ENCODE measurements at regions not wholly inside any gene's neighbourhood (a gene's known extent, or its start where the extent isn't known, plus 50 kb on each side); places are given as distances from the start of the nearest gene placed in this dataset.
"Not testable (repeated sequence)": the region's sequence is repeated elsewhere in the genome, so short reads cannot be mapped to it uniquely, and the experiment has no call there.

DNA sequence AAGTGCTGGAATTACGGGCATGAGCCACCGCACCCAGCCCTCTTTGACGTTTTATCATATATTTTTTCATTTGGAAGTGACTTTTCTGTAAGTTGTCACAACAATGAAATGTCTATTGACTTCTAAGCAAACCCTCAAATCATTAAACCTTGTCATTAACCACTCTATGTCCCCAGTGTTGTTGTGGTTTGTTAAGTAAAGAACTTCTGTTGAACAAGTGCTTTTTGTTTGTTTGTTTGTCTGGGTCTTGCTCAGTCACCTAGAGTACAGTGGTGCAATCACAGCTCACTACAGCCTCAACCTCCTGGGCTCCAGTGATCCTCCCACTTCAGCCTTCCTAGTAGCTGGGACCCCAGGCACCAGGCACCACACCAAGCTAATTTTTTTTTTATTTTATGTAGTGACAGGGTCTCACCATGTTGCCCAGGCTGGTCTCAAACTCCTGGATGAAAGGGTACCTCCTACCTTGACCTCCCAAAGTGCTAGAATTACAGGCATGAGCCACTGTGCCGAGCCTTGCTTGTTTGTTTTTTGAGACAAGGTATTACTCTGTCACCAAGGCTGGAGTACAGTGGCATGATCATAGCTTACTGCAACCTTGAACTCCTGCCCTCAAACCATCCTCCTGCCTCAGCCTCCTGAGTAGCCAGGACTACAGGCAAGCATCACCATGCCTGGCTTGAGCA lies 57.6 kb upstream of the LOC128125822 start:
- Mint-ChIP-seq H3K36me3 (no peaks in the 10 kb centered on the region), H3K4me1 (peaks cover 9% of the 10 kb centered on the region), H3K27ac (no peak overlapping the region), H3K4me3 (no peak overlapping the region), H3K9me3 (no peaks in the 10 kb centered on the region), H3K27me3 (peaks cover 11% of the 10 kb centered on the region)
- CTCF ChIA-PET, result interaction anchor here (1.0 kb wide), 1 partner anchor 10 kb away, joined by 3 read pairs; no protein-coding TSS in a partner anchor
- DNase-seq, result no peak

DNA sequence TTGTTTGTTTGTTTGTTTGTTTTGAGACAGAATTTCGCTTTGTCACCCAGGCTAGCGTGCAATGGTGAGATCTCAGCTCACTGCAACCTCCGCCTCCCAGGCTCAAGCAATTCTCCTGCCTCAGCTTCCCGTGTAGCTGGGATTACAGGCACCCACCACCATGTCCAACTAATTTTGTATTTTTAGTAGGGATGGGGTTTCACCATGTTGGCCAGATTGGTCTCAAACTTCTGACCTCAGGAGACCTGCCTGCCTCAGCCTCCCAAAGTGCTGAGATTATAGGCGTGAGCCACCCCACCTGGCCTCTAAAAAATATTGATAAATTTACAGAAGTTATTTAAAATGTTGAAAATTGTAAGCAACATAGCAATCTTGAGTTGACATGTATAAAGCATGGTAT lies 57.1 kb upstream of the LOC128125822 start:
- CTCF ChIA-PET, DNase-seq: not testable (repeated sequence)

DNA sequence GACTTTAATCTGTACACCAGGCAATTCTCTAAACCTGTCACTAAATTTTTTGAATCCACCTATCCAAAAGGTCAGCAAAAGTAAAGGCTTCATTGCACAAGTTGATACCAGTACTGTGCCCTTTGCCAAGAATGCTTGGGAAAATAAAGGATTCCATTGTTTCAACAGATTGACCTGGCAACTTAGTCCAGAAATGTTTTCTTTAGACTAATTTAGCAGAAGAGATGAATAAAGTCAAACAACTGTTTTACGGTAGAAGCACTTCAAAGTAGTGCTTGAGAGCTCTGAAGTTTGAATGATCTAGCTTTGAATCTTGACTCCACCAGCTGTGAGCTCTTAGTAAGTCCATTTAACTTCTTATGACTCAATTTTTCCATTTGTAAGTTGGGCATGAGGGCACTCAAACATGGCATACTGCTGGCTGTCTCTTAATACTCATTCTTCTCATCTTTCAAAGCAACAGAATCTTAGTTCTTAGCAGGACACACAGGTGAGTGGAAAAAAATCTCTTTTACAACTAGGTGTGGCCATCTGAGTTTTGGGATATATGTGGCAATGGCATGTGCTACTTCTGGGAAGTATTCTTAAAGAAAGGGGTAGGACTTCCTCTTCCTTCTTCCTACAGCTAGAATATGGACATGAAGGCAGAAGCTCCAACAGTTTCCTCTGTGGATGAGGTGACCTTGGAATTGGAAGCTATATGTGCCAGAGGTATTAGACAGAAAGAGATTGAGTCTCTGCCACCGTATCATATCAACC lies 55.9 kb upstream of the LOC128125822 start:
- no peak for DNase-seq
- peaks cover 13% of the 10 kb centered on the region for H3K4me1 Mint-ChIP-seq
- H3K27ac Mint-ChIP-seq, result no peak overlapping the region
- peaks cover 11% of the 10 kb centered on the region for H3K27me3 Mint-ChIP-seq
- no peak overlapping the region for H3K4me3 Mint-ChIP-seq
- no peaks in the 10 kb centered on the region for H3K9me3 Mint-ChIP-seq
- CTCF ChIA-PET, result no interaction called here
- no peaks in the 10 kb centered on the region for H3K36me3 Mint-ChIP-seq

More for the DNA sequence above, 57.1 kb upstream of the LOC128125822 start:
- Mint-ChIP-seq H3K4me1 (peaks cover 13% of the 10 kb centered on the region), H3K27me3 (peaks cover 11% of the 10 kb centered on the region)
- not testable (repeated sequence) for H3K4me3 Mint-ChIP-seq, H3K9me3 Mint-ChIP-seq, H3K27ac Mint-ChIP-seq, H3K36me3 Mint-ChIP-seq

DNA sequence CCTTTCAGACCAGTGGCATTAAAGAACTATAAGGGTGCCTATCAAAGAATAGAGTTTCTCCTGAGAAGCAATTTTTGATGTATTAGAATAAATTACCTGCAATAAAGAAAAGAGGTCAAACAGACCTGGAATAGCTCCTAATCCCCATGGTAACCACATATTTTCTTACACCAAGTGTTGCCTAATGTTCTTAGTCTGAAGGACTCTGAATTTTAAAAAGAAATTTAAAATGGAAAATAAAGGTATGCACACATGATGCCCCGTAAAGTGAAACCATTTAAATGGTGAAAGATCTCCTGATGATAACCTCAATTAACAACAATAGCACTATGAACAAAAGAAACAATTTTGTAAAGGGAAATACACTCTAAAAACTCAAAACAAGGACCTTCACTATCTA lies 55.1 kb upstream of the LOC128125822 start:
- Mint-ChIP-seq H3K9me3 (no peaks in the 10 kb centered on the region), H3K4me1 (peaks cover 13% of the 10 kb centered on the region), H3K27me3 (peaks cover 11% of the 10 kb centered on the region), H3K36me3 (no peaks in the 10 kb centered on the region), H3K27ac (no peak overlapping the region), H3K4me3 (no peak overlapping the region)
- no peak for DNase-seq
- CTCF ChIA-PET, result interaction anchor here (0.6 kb wide), 1 partner anchor 33 kb away, joined by 3 read pairs; no protein-coding TSS in a partner anchor

DNA sequence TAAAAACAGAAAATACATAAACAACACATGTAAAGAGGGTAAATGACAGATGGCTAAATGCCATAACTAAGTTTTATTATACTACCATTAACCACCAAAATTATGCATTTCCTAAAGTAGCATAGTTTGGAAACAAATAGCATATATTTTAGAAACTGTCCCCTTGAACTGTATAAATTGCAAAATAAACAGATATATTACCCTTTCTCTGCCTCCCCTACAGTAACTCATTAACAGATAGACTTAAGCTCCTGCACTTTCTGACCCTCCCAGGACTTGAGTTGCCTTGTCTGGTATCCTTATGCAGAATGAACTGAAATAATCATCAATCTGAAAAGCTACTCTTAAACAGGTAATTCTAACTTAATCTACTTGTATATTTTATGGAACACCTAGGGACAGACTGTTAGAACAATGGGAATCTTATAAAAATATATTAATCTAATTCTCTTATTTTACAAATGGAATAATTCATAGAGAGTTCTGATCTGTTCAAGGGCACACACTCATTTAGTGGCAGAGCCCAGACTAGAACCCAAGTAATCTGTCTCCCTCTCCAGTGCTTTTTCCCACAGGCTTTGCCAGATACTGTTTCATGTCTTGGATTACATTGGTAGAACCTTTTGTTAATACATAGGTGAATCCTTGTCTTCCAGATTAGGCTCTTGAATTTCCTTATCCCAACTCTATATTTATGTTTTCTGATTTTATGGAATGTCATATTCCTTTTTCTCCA lies 50.6 kb upstream of the LOC128125822 start:
- H3K27me3 Mint-ChIP-seq, result no peaks in the 10 kb centered on the region
- peaks cover 2% of the 10 kb centered on the region for H3K9me3 Mint-ChIP-seq
- CTCF ChIA-PET, result no interaction called here
- DNase-seq, result no peak
- no peak overlapping the region for H3K27ac Mint-ChIP-seq
- H3K36me3 Mint-ChIP-seq, result no peaks in the 10 kb centered on the region
- peaks cover 19% of the 10 kb centered on the region for H3K4me1 Mint-ChIP-seq
- no peak overlapping the region for H3K4me3 Mint-ChIP-seq

All from activated naive CD4-positive, alpha-beta T cell treated with anti-CD3 and anti-CD28 coated beads, Interleukin-2, amount 10 ng/mL, durations not matched to agents 7 days and 5 days (primary cell).